ENCODE measurements at regions not wholly inside any gene's neighbourhood (a gene's known extent, or its start where the extent isn't known, plus 50 kb on each side); places are given as distances from the start of the nearest gene placed in this dataset.
"Not testable (repeated sequence)": the region's sequence is repeated elsewhere in the genome, so short reads cannot be mapped to it uniquely, and the experiment has no call there.

GRCh38 chr11:41519696-41520095 is 60.2 kb upstream of the LRRC4C start:
- in situ Hi-C loops (cut with HindIII; ENCODE audit: low sequenced_read_pairs) = no loop called here

GRCh38 chr11:41522391-41522790 is 62.9 kb upstream of the LRRC4C start:
- in situ Hi-C loops (cut with HindIII; ENCODE audit: low sequenced_read_pairs) = no loop called here

- in situ Hi-C loops (cut with HindIII; ENCODE audit: low sequenced_read_pairs) = no loop called here
Observed at GRCh38 chr11:41522899-41523672, 63.6 kb upstream of the LRRC4C start.

- in situ Hi-C loops (cut with HindIII; ENCODE audit: low sequenced_read_pairs) = no loop called here
Observed at GRCh38 chr11:41527530-41527929, 68.1 kb upstream of the LRRC4C start.

- in situ Hi-C loops (cut with HindIII; ENCODE audit: low sequenced_read_pairs) = no loop called here
Observed at GRCh38 chr11:41532413-41532812, 73.0 kb upstream of the LRRC4C start.

- in situ Hi-C loops (cut with HindIII; ENCODE audit: low sequenced_read_pairs) = no loop called here
Observed at GRCh38 chr11:41533761-41534160, 74.3 kb upstream of the LRRC4C start.

- in situ Hi-C loops (cut with HindIII; ENCODE audit: low sequenced_read_pairs) = no loop called here
Observed at GRCh38 chr11:41534391-41534790, 74.9 kb upstream of the LRRC4C start.

- in situ Hi-C loops (cut with HindIII; ENCODE audit: low sequenced_read_pairs) = no loop called here
Observed at GRCh38 chr11:41534861-41535260, 75.4 kb upstream of the LRRC4C start.

- in situ Hi-C loops (cut with HindIII; ENCODE audit: low sequenced_read_pairs) = no loop called here
Observed at GRCh38 chr11:41536021-41536568, 76.6 kb upstream of the LRRC4C start.

GRCh38 chr11:41544902-41545301 is 85.5 kb upstream of the LRRC4C start:
- in situ Hi-C loops (cut with HindIII; ENCODE audit: low sequenced_read_pairs) = not testable (repeated sequence)

GRCh38 chr11:41578421-41579051 is 119.1 kb upstream of the LRRC4C start:
- in situ Hi-C loops (cut with HindIII; ENCODE audit: low sequenced_read_pairs) = no loop called here

- in situ Hi-C loops (cut with HindIII; ENCODE audit: low sequenced_read_pairs) = no loop called here
Observed at GRCh38 chr11:41579546-41579945, 120.1 kb upstream of the LRRC4C start.

GRCh38 chr11:41609511-41609910 is 150.1 kb upstream of the LRRC4C start:
- in situ Hi-C loops (cut with HindIII; ENCODE audit: low sequenced_read_pairs) = no loop called here

GRCh38 chr11:41612415-41612814 is 153.0 kb upstream of the LRRC4C start:
- in situ Hi-C loops (cut with HindIII; ENCODE audit: low sequenced_read_pairs) = no loop called here

GRCh38 chr11:41613326-41613725 is 153.9 kb upstream of the LRRC4C start:
- in situ Hi-C loops (cut with HindIII; ENCODE audit: low sequenced_read_pairs) = no loop called here

- in situ Hi-C loops (cut with HindIII; ENCODE audit: low sequenced_read_pairs) = no loop called here
Observed at GRCh38 chr11:41622707-41623359, 163.4 kb upstream of the LRRC4C start.

GRCh38 chr11:41659985-41660384 is 200.5 kb upstream of the LRRC4C start:
- in situ Hi-C loops (cut with HindIII; ENCODE audit: low sequenced_read_pairs) = no loop called here

- in situ Hi-C loops (cut with HindIII; ENCODE audit: low sequenced_read_pairs) = no loop called here
Observed at GRCh38 chr11:41660585-41660984, 201.1 kb upstream of the LRRC4C start.

GRCh38 chr11:41665441-41666360 is 206.2 kb upstream of the LRRC4C start:
- in situ Hi-C loops (cut with HindIII; ENCODE audit: low sequenced_read_pairs) = no loop called here

GRCh38 chr11:41666951-41667653 is 207.7 kb upstream of the LRRC4C start:
- in situ Hi-C loops (cut with HindIII; ENCODE audit: low sequenced_read_pairs) = no loop called here

All from endothelial cell of hepatic sinusoid (primary cell).